Epidermal melanocyte (primary cell): ENCODE measurements at regions not wholly inside any gene's neighbourhood (a gene's known extent, or its start where the extent isn't known, plus 50 kb on each side); places are given as distances from the start of the nearest gene placed in this dataset.

Experiments used
- DNase-seq: peaks from one replicate; pipeline ENCODE4 v3.0.0; 2011; ENCODE audit warnings: low spot score; ENCODE audit not compliant: insufficient read length

DNA sequence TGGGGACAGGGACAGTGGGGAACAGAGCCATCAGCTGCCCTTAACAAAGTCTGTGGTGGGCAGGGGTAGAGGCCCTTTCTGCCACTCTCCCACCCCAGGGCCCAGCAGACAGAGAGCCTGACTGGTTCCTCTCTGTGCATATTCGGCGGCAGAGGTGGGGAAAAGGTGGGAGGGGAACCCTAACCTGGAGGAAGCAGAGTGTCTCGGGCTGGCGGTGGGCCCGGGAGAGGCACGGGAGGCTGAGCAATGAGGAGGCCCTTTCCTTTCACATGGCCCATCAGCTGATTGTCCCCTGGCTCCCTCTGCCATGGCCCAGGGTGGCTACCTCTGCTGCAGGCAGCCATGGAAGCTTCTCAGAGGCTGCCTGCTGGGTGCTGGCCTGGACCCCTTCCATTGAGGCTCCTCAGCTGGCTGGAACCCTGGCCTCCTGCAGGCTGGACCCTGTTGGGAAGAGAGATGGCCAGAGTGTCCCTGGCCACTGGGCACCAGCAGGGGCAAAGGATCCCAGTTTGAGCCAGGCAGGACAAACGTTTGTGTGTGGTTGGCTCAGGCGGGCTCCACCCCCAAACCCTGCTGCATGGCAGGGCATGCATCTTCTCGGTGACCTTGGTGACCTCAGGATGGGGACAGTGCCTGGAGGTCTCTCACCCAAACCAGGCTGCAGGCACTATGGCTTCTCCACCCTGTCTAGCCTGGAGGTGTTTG, 202.8 kb upstream of the ZNF536 start:
- DNase-seq, result no peak

GRCh38 chr19:30170081-30170480, 202.1 kb upstream of the ZNF536 start:
- no peak for DNase-seq

DNA sequence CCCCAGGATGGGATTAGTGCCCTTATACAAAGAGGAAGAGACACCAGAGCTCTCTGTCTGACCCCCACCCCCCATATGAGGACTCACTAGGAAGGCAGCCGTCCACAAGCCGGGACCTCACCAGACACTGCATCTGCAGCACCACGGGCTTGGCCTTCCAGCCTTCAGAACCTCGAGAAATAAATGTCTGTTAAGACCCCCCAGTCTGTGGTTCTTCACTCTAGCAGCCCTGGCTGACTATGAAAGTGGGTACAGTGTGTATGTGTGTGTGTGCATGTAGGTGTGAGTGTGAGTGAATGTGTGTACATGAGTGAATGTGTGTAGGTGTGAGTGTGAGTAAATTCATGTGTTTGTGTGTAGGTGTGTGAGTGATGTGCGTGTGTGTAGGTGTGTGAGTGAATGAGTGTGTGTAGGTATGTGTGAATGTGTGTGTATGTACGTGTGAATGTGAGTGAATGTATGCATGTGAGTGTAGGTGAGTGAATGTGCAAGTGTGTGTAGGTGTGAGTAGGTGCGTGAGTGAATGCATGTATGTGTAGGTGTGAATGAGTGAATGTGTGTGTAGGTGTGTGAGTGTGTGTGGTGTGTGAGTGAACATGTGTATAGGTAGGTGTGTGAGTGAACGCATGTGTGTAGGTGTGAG, 201.6 kb upstream of the ZNF536 start:
- no peak for DNase-seq

DNA sequence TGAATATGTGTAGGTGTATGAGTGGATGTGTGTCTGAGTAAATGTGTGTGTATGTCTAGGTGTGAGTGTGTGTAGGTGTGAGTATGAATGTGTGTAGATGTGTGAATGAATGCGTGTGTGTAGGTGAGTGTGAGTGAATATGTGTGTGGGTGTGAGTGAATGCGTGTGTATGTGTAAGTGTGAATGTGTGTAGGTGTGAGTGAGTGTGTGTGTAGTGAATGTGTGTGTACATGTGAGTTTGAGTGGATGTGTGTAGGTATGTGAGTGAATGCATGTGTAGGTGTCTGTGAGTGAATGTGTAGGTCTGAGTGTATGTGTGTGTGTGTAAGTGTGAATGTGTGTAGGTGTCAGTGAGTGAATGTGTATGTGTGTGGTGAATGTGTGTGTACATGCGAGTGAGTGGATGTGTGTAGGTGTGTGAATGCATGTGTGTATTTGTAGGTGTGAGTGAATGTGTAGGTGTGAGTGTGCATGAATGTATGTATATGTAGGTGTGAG, 201.0 kb upstream of the ZNF536 start:
- DNase-seq, result no peak

- no peak for DNase-seq
Observed at GRCh38 chr19:30171795-30172612, 200.2 kb upstream of the ZNF536 start.

DNA sequence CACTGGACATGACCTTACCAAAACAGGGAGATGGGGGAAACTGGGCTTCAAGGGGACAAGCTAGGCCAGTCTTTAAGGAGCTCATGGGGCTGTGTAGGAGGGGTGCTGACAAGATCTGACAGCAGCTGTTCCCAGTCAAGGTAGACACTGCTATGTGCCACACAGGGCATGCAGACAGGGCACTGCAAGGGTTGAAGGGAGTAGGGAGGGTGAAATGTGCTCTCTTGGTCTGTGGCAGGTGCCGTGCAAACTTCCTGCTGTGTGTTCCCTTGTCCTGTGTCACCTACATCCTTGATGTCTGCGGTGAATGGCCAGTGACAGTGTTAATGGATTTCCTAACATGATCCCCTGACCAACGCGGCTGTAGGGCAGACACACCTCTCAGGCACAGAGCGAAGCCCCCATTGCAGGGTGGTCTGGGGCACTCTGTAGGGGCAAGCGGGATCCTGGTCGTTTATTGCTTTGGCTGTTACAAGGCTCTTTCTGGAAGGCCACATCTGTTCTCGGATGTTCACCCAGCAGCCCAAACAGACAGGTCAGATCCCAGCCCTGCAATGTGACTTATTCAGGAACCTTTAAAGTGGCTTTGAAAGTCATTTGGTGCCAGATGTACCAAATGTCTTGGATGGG, 199.5 kb upstream of the ZNF536 start:
- DNase-seq, result no peak

DNA sequence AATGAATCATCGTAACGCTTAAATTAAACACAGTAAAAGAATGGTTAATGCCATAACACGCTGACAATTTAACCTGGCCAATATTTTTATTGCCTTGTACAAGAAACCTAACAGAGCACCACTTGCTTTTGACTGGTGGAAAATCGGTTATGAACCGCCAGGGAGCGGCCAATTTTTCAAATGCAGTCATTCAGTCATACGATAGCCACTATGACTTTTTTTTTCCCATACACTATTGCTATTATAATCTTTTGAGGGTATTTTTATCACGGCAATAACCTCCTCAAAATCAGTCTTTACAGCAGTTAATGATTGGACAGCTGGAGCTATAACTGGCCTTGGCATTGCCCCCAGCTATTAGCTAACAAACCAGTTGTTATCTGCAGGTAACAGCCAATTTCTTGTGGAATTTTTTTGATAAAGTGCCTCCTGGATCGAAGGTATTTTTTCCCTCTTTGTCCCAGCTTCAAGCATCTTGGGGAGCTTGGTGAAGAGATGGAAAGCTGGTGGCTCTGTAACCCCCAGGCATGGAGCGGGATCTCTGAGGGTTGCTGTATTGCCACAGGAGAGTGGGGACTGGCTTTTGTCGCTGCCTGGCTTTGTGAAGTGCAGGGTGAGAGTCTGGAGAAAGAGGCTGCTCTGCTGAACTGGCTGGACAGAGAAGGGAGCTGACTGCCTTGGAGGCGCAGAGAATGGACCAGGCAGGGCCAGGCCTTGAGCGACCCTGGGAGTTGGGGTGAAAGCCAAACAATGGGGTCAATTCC, 198.4 kb upstream of the ZNF536 start:
- DNase-seq, result no peak

DNA sequence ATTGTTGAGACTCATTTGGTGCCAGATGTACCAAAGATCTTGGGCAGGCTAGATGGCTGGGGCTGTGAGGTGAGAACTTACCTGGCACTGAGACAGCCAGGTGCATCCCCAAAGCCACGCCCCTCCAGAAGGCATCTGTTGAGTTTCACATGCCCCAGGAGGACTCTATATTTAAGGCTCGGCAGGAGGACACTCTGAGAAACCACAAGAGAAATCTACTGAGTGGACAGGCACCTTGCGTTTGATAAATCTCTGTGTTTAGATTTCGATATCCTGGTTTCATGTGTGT, 197.9 kb upstream of the ZNF536 start:
- no peak for DNase-seq

DNA sequence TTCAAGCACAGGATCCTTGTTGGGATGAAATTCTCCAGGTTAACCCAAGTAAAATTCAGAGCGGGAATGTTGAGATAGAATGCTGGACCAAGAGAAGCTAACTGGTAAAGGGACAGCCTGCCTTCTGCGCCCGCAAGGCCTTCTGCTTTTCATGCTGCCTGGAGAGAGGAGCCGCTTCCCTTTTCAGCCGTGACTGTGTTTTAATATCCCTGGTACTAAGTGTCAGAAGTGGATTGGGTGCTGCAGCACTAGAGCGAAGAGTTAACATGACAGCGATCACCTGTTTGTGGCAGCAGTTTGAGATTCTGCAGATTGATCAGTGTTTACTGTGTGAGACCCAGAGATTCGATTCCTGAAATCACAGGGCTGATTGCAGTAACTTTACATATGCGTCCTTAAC, 197.4 kb upstream of the ZNF536 start:
- DNase-seq, result no peak

DNA sequence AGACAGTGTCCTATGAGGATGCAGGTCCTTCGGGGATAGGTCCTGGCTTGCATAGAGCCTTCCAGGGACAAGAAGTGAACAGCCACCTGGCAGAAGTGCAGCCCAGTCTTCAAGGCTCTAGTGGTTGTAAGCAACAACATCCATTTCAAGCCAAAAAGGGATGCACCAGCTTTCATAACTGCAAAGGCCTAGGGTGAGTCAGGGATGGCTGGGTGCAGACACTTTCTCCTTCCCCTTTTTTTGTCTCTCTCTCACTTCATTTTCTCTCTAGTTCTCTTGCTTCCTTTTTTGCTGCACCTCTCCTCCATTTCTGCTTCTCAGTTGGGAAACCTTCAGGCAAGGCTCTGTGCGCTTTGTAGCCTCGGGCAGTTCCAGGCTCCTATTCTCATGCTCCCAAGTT, 196.2 kb upstream of the ZNF536 start:
- DNase-seq, result no peak

DNA sequence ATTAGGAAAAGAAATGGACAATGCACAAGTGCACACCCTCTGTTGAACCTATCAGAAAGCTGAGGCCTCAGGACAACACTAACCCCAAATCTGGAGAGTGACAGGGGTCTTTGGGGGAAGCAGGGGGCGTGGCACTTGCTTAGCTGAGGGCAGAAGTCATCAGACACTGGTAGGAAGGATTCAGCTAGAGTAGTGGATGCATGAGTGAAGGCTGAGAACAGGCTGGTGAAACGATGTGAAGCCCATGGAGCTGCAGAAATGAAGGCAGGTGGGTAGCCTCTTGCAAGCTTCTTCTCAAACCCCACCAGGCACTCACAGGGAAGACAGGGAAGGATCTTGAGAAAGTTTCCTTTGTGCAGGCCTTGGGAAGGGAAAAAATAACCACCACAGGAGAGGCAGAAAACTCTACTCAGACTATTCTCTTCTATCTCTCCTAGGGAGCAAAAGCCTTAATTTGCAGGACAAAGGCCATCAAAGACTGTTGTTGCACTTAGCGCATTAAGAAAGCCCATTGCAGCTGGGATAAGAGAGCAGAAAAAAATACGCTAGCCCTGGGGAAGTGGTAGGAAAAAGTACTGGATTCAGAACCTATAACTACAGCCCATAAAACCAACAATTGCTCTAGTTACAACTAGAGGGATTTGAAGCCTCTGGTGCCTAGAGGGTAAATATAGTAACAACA, 193.3 kb upstream of the ZNF536 start:
- no peak for DNase-seq

GRCh38 chr19:30180691-30181090, 191.5 kb upstream of the ZNF536 start:
- no peak for DNase-seq

DNA sequence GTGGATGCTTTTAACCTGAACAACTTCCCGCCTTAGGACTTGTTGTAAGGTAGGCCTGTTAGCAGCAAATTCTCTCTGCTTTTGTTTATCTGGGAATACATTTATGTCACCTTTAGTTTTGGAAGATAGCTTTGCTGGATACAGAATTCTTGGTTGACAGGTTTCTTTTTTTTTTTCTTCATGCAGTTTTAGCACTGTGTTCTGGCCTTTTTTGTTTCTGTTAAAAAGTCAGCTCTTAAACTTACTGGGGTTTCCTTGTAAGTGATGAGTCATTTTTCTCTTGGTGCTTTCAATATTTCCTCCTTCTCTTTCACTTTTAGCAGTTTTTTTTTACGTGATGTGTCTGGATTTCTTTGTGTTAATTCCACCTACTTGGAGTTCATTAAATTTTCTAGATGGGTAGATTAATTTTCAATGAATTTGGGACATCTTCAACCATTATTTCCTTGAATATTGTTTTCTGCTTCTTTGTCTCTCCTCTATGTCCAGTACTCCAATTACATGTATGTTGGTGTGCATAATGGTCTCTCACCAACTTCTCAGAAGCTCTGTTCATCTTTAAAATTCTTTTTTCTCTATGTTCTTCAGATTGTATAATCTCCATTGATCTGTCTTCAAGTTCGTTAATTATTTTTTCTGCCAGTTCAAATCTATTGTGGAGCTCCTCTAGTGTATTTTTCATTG, 188.2 kb upstream of the ZNF536 start:
- DNase-seq, result no peak

GRCh38 chr19:30202060-30202600, 170.1 kb upstream of the ZNF536 start:
- DNase-seq, result no peak

- no peak for DNase-seq
Observed at GRCh38 chr19:30204721-30205120, 167.5 kb upstream of the ZNF536 start.

- DNase-seq, result no peak
Observed at GRCh38 chr19:30206187-30206586, 166.0 kb upstream of the ZNF536 start.

- DNase-seq, result no peak
Observed at GRCh38 chr19:30207357-30207756, 164.8 kb upstream of the ZNF536 start.

DNA sequence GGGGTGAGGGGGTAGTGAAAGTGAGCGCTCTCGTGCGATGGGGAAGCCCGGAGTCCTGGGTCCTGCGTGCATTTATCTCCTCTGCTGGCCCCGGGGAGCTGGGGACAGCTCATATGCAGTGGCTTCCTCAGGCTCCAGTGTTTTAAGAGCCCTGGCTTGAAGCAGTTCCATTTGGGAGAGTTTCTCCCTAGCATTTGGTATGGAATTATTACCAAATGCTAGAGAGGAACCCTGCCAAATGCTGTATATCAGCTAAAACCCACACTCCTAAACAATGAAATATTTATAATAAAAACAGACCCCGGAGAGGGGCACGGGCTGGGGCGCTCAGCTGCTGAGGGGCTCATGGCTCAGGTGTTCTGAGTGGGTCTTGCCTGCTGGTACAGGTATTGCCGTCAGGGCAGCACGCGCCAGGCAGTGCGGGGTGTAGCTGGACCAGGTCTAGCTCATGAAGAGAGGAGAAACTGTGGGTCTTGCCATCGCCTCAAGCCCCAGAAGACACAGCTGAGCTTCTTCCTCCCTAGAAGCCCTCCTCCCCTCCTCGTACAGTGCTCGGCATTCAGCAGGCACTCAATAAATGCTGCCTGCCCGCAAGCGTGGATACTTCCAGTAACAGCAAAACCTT, 163.6 kb upstream of the ZNF536 start:
- DNase-seq, result no peak
